Gastroesophageal sphincter (tissue), 3 donors: ENCODE measurements at regions not wholly inside any gene's neighbourhood (a gene's known extent, or its start where the extent isn't known, plus 50 kb on each side); places are given as distances from the start of the nearest gene placed in this dataset.

Experiments used
- CTCF ChIP-seq, 4 experiments: fragments of 200-600 bp in 2 of 4; fragments of 450-650 bp in 2 of 4; sonication (generic) in 1 of 4; IDR thresholded peaks; one replicate each; pipeline ENCODE4 v1.5.1; 2017 to 2019; ENCODE audit warnings: antibody characterized with exemption in 4 of 4, mild to moderate bottlenecking in 2 of 4, moderate library complexity in 2 of 4
- EP300 ChIP-seq: sonication (generic); formaldehyde crosslinking; IDR thresholded peaks from one replicate; pipeline ENCODE4 v1.6.1; 2017; ENCODE audit warnings: antibody characterized with exemption, mild to moderate bottlenecking
- POLR2A ChIP-seq, 2 donors: fragments of 450-650 bp; IDR thresholded peaks; one replicate each; pipeline ENCODE4 v1.6.1; 2017; ENCODE audit warnings: antibody characterized with exemption in 2 of 2, mild to moderate bottlenecking in 2 of 2, moderate library complexity in 1 of 2
- POLR2AphosphoS5 ChIP-seq: sonication (generic); formaldehyde crosslinking; IDR thresholded peaks from one replicate; pipeline ENCODE4 v1.6.1; 2017; ENCODE audit warnings: antibody characterized with exemption

GRCh38 chr6:5923840-5924239, 82.9 kb downstream of the NRN1 start:
- TF ChIP-seq CTCF (IDR thresholded peaks at IDR 0.05) (no peak), POLR2A (IDR thresholded peaks at IDR 0.05) (no peak), POLR2AphosphoS5 (no peak), EP300 (no peak)
